ENCODE measurements at regions not wholly inside any gene's neighbourhood (a gene's known extent, or its start where the extent isn't known, plus 50 kb on each side); places are given as distances from the start of the nearest gene placed in this dataset.

GRCh38 chr13:74056801-74057542 lies 77.2 kb downstream of the KLF12 start:
- no peak for TF ChIP-seq CTCF (IDR thresholded peaks at IDR 0.05; ENCODE audit: insufficient read depth, low read depth, low read length)
- no peak for TF ChIP-seq EZH2 (IDR thresholded peaks at IDR 0.05; ENCODE audit: insufficient read depth, low read length)
